Transverse colon (tissue), 4 donors: ENCODE measurements at regions not wholly inside any gene's neighbourhood (a gene's known extent, or its start where the extent isn't known, plus 50 kb on each side); places are given as distances from the start of the nearest gene placed in this dataset.

Experiments
- EP300 ChIP-seq: sonication (generic); formaldehyde crosslinking; IDR thresholded peaks from one replicate; pipeline ENCODE4 v1.6.1; 2017; ENCODE audit warnings: antibody characterized with exemption, low read depth
- POLR2AphosphoS5 ChIP-seq, 3 donors: sonication (generic); formaldehyde crosslinking; IDR thresholded peaks; one replicate each; pipeline ENCODE4 v1.6.1; 2016; ENCODE audit warnings: antibody characterized with exemption in 3 of 3
- TF ChIP-seq, protein P1 (sequence below), 5 experiments: fragments of 200-600 bp in 3 of 5; fragments of 450-650 bp in 2 of 5; sonication (generic) in 3 of 5; IDR thresholded peaks; 1 replicate in 2 of 5; 2 replicates in 3 of 5; pipeline ENCODE4 v1.5.1; 2016 to 2017; ENCODE audit warnings: antibody characterized with exemption in 5 of 5, inconsistent platforms in 3 of 5, mild to moderate bottlenecking in 2 of 5, moderate library complexity in 1 of 5

DNA sequence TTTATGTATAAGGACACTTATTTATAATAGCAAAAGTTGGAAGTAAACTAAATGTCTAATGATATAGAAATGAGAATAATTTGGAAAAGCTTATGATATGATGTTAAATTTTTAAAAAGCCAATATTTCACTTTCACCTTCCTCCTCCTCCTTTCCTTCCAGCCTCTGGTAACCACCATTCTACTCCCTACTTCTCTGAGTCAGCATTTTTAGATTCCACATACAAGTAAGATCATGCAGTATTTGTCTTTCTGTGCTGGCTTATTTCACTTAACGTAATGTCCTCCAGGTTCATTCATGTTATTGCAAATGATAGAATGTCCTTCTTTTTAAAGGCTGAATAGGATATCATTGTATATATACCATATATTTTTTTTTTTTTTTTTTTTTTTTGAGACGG lies 180.2 kb downstream of the RNF144B start:
- TF ChIP-seq, protein P1, sequence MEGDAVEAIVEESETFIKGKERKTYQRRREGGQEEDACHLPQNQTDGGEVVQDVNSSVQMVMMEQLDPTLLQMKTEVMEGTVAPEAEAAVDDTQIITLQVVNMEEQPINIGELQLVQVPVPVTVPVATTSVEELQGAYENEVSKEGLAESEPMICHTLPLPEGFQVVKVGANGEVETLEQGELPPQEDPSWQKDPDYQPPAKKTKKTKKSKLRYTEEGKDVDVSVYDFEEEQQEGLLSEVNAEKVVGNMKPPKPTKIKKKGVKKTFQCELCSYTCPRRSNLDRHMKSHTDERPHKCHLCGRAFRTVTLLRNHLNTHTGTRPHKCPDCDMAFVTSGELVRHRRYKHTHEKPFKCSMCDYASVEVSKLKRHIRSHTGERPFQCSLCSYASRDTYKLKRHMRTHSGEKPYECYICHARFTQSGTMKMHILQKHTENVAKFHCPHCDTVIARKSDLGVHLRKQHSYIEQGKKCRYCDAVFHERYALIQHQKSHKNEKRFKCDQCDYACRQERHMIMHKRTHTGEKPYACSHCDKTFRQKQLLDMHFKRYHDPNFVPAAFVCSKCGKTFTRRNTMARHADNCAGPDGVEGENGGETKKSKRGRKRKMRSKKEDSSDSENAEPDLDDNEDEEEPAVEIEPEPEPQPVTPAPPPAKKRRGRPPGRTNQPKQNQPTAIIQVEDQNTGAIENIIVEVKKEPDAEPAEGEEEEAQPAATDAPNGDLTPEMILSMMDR (IDR thresholded peaks at IDR 0.05), result no peak
- TF ChIP-seq EP300, result no peak
- TF ChIP-seq POLR2AphosphoS5 (IDR thresholded peaks at IDR 0.05), result no peak
